HG03095 (cell line): ENCODE measurements at regions not wholly inside any gene's neighbourhood (a gene's known extent, or its start where the extent isn't known, plus 50 kb on each side); places are given as distances from the start of the nearest gene placed in this dataset.
"Not testable (repeated sequence)": the region's sequence is repeated elsewhere in the genome, so short reads cannot be mapped to it uniquely, and the experiment has no call there.

Source experiments
- ATAC-seq: cut with Tn5 transposase; IDR thresholded peaks from one replicate; pipeline ENCODE4 v1.9.1; 2021; ENCODE audit warnings: moderate library complexity; ENCODE audit not compliant: unreplicated experiment

DNA sequence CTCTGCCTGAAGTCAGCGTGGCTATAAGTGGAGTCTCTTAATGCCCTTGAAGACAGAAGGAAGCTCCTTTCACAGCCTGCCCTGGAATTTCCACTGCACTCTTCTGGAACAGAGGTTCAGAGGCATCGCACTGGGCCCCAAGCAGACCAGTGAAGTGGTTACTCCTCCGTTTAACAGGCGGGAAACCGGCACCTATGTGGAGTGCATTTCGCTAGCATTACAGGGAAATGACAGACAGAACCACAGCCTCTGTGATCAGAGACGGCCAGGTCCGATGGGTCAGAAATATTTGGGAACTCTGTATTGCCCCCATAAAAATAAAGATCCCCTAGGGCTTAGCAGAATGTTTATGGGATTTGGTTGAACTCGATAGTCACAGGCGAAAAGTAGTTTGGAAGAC is 406.9 kb upstream of the PRKCQ start:
- no peak for ATAC-seq

DNA sequence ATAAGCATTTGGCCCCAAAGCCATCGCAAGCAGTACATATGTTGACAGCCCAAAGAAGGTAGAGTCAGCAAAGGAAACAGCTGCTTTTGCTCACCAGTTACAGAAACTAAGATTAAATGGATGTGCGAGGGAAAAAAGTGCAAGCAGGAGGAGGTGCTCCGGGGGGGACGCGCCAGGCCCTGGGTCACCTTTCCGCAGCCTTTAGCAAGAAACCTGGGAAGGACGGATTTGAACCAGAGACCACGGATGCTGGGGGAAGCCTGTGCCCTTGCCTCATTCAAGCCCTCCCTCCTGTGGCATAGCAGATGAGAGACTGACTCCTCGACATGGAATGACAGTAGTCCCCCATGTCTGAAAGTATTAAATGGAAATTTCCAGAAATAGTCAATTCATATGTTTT is 405.6 kb upstream of the PRKCQ start:
- no peak for ATAC-seq

DNA sequence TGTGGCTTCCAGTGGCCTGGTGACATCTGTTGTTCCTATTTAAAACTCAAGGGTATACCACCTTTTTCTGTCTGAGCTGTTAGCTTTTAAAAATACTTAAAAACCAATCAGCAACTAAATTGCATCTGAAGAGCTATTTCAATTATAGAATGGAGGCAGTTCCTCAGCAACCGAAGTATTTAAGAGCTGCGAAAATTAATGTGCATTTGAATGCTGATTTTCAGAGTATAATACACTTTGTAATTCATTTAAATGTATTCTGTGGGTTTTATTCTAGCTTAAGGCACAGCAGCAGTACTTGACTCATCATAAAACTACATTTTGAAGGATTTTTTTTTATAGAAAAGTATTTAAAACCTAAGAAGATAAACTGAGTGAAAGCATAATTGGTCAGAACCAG is 404.9 kb upstream of the PRKCQ start:
- no peak for ATAC-seq

DNA sequence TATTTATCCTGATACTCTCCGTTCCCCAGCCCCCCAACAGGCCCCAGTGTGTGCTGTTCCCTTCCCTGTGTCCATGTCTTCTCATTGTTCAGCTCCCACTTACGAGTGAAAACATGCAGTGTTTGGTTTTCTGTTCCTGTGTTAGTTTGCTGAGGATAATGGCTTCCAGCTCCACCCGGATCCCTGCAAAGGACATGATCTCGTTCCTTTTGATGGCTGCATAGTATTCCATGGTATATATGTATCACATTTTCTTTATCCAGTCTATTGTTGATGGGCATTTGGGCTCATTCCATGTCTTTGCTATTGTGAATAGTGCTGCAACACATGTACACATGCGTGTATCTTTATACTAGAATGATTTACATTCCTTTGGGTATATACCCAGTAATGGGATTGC is 403.9 kb upstream of the PRKCQ start:
- not testable (repeated sequence) for ATAC-seq

DNA sequence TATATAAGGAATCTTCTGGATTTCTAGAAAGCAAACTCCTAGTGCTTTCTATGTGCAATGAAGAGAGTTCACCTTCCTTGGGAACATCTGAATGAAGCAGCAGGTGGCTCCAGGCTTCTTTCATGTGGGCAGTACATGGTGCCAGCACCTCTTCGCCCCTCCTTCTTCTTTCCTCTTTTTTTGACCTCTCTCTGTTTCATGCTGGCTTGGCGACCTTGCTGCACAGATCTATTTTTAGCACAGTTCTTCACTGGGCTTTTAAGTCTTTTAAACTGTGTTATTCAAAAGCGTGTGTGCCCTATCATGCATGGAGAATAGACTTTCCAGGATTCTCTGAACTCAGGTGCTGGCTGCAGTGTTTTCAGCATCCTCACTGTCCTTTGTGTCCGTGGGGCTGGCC is 400.3 kb upstream of the PRKCQ start:
- ATAC-seq, result no peak

DNA sequence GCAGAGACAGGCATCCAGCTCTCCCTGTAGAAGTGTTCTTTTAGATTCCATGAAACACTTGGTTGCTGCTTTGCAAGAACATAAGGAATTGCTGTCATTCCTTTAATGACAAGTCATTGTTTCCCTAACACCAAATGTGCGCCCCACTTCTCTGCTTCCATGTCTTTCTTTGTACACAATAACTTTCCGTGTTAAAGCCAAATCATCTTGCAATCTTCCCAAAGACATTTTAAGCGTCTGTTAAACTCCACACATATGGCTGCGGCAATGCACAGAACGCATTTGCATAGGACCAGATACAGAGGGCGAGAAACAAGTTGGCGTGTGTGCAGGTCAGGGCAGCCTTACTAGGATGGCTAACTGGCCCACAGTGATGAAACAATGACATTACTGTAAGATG is 399.3 kb upstream of the PRKCQ start:
- ATAC-seq, result no peak

DNA sequence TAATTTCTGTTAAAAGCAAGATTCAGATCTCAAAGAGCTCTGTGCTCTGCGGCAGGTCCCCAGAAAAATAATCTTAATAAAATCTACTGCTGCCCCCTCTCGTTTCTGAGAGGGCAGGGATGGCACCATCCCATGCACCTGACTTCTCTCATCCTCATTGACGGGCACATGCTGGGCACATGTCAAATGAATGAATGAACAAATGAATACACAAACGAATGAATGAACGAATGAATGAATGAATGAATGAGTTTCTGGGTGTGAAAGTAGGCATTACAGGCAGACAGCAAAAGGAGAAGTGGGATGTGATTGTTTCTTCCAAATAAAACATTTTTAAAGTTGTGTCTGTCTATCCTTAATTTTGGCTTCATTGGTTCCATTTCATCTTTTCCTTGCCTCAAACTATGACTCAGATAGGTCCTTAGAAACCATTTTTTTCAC is 398.1 kb upstream of the PRKCQ start:
- no peak for ATAC-seq

DNA sequence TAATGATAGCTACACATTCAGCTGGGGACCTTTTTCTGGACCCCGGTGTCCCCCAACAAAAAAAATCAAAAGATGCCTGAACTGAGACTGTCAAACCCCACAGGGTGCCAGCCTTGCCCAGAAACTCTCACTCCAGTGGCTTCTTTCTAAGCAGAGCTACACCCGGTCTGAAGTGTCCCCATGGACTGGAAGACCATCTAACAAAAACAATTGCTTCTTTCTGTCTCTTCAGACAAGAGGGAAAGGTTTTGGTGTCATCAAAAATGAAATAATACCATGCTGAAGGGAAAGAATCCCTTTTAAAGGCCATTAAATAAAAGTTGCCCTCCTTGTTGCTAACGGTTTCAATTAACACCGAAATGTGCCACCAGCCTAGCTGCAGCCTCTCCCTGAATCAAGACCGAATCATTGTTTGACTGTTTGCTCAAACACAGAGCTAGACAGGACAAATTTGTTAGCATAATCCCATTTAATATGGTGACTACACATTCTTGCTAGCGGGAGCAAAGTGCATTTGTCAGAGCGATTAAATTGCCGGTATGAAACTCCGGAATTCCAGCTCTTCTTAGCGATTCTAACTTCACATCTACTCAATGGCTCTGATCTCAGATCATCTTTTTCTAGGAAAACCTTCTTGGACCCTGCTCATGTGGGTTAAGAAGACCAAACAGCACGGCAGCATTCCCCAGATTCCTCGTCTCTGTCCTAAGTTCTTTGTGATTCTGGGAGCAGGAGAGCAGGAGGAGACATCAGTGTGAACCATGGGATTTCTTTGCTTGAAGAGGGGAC is 397.5 kb upstream of the PRKCQ start:
- no peak for ATAC-seq

DNA sequence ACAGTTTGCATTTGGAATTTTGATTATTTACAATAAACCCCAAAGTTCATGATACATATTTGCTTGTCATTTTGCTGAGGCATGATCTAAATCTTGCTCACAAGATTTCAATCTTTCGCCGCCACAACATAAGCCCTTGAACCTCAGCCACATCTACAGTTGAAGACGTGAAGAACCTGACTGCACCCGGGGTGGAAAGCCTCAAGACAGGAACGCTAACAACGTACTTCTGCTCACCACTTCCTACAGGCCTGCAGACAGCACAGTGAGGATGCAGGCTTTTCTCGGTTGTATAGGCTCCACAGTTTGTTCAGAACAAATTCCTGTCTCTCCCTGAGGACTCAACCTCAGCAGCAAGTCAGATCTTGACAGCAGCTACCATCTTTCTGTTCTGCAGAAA is 393.8 kb upstream of the PRKCQ start:
- no peak for ATAC-seq

DNA sequence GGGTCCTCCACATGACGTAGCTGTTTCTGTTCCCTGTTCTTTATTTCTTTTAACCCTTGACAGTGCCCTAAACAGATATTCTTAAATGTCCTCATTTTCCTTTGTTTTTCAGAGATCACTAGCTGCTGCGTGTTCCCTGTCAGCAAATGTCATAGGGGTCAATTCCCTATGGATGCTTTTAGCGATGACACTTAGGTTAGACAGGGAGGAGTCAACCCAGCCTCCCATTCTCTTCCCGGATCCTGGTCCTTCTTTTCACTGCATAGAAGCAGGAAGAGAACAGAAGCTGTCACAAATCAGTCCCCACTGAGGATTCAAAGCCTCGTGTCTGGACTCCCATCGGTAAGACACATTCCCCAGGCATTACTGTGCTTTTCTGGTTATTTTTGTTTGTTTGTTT is 392.1 kb upstream of the PRKCQ start:
- no peak for ATAC-seq

DNA sequence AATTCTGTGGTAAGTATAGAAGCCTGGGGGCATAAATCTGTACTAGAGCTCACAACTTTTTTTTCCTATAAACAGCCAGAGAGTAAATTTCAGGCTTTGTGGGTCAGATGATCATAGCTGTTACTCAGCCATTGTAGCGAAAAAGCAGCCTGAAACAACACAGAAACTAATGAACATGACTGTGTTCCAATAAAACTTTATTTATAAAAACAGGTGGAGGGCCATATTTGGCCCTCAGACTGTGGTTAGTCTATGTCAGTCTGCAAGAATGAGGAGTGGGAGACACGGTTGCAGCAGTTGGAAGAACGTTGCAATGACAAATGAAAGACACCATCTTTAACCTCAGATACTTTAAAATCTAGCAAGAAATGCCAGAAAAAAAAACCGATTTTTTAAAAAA is 389.6 kb upstream of the PRKCQ start:
- ATAC-seq, result no peak

DNA sequence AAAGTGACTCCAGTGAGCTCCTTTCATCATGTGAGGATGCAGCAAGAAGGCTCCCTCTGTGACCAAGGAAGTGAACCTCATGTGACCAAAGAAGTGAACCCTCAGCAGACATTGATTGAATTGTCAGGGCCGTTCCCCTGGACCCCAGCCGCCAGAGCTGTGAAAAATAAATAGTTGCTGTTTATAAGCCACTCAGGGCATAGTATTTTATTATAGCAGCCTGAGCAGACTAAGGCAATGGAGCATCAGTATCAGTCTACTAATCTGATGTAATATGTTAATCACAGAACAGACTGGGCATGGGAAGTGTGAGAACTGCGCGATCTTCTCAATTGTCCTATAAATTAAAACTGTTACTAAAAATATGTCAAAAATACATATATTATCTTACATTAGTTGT is 384.5 kb upstream of the PRKCQ start:
- no peak for ATAC-seq

DNA sequence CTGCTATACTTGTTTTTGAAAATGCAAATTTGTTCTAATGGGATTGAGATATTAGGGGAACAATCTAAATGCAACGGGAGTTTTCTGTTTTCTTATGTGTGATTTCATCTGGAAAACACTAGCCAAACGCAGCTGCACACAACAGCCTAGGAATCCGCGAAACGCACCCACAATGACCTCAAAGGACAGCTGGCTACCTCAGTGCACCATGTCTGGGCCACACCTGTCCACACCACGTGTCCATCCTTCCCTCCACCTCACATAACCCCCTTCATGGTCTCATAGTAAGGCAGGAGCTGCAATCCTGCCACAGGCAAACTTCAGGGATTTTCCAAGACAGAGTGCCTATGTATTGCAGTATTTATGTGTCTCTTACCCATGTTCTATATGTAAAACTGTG is 382.5 kb upstream of the PRKCQ start:
- no peak for ATAC-seq

DNA sequence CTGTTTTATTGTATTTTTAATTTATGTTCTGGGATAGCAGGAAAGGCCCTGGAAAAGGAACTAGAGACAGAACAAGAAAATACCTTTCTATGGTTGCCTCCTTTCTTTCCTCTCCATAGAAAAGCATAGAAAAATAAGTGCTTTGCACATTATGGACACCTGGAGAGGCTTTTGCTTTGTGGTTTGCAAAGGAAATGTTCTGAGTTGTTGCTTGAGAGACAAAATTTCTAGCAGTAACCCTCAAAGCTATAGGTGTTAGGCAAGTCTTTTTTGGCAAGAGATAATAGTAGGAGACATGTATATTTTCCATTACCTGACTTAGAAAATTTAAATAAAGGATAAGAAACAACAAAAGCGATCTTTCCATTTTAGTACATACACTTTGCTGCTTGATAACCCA is 378.6 kb upstream of the PRKCQ start:
- no peak for ATAC-seq

DNA sequence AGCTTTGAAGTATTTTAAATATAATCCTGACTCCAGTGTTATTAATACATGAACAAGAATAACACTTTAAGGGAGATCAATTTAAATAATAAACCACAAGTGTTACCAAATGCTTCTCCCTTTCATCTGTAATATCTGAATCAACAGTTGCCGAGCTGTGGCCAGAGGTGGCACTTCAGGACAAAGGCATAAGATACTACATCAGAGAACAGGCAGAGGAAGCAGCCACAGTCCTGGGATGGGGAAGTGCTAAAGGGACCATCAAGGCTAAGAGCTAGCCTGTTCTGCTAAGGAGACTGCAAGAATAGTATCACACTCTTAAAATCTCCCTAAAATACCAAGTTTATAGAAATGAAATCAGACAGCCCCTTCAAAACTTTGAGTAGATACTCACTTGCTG is 378.2 kb upstream of the PRKCQ start:
- ATAC-seq, result no peak

DNA sequence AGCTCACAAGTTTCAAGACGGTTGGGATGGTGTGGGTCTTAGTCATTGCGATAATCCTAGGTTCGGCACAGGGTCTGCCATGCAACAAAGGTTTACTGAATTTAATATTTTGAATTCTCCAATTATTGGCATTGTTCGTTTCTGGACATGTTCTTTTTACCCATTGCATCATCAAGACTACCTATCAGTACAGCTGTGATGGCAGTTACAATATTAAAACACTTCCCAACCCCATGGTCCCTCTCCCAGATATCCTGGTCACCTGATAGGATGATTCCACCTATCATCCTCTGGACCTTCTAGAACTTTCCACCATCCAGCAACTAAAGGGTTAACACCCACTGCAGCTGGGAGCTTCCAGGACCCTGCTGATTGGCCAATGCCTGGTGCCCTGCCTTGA is 377.8 kb upstream of the PRKCQ start:
- no peak for ATAC-seq

DNA sequence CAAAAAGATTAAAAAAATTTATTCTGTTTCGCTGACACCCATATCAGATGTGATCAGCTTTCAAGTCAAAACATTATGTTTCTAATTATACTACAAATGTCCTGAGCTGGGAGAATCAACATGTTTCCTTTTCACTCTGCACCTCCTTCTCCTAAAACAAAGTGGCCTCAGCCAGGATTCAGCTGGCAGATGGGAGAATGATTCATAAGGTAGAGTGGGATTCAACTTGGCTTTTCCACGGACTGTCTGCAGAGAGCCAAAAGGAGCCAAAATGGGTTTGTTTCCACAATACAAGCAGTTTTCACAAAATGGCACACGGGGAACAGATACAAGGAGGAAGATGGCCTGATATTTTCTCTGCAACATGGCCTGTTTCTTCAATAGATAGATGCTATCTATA is 376.5 kb upstream of the PRKCQ start:
- ATAC-seq, result no peak

DNA sequence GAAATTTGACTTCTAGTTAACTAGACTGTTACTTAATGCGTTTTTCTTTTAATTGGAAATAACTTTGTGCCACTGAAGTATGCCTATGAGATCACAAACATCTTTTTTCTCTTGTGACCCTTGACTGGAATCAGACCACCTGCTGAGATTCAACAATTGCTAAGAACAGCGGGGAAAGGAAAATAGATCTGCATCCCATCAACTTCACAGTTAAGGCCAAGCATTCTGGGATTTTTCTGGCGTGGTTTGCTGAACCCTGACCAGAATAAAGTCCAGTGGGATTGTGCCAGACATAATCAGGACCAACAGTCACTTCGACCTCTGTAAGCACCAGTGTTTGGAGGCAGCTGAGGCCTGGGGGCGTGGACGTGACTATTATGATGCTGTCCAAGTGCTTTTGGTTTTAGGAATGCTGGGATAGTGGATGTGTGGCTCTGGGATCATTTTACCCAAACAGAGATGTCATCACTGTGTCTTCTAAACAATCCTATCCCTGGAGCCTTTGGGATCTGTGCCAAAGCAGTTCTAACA is 373.3 kb upstream of the PRKCQ start:
- no peak for ATAC-seq

DNA sequence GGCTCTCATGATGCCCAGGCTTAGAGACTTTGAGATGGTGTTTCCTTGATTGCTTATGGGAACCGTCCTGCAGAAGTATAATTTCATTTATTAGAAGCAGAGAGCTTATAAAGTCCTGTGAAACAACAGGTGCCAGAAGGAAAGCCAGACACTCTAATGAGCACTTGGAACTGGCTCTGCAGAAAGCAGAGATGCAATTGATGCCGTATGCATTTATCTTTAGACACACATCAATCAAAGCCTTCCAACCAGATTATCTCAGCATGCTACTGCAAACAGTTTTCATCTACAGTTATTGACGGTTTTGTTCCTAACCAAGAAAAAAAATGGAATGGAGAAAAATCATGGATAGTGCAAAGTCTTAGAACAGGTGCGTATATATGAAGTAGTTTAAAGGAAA is 371.7 kb upstream of the PRKCQ start:
- no peak for ATAC-seq

DNA sequence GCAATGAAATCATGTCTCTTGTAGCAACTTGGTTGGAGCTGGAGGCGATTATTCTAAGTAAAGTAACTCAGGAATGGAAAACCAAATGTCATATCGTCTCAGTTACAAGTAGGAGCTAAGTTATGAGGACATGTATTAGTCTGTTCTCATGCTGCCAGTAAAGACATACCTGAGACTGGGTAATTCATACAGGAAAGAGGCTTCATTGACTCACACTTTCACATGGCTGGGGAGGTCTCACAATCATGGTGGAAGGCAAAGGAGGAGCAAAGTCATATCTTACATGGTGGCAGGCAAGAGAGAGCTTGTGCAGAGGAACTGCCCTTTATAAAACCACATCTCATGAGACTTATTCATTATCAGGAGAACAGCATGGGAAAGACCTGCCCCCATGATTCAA is 370.1 kb upstream of the PRKCQ start:
- no peak for ATAC-seq

DNA sequence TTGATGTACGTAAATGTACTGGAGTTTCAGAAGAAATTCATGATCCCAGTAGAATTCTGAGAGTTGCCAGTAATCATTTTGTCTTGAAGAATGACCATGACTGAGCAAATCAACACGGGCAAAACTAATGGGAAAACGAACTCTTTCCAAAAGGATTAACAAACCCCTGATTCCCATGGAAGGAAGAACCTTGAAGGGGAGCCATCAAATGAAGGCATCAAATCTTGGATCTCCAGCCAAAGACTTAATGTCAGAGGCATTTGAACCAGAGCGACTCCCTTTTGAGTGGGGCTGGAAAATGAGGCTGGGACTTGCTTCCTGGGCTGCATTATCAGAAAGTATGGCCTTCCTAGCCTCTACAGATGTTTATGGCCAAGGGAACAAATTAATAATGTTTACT is 364.4 kb upstream of the PRKCQ start:
- ATAC-seq, result no peak

DNA sequence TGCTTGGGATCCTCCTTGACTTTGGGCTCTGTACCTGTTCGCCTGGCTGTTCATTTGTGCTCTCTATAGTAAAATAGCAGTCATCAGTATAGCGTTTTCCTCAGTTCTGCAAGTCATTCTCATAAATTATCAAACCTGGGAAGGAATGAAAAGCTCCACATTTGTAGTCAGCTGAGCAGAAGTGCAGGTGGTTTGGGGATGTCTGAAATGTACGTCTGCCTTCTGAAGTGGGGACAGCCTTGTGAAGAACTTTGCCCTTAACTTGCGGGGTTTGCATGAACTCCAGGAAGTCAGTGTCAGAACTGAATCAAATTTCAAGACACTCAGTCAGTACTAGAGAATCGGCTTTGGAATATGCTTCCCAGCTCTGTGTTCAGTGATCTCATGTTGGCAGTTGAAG is 358.3 kb upstream of the PRKCQ start:
- no peak for ATAC-seq

DNA sequence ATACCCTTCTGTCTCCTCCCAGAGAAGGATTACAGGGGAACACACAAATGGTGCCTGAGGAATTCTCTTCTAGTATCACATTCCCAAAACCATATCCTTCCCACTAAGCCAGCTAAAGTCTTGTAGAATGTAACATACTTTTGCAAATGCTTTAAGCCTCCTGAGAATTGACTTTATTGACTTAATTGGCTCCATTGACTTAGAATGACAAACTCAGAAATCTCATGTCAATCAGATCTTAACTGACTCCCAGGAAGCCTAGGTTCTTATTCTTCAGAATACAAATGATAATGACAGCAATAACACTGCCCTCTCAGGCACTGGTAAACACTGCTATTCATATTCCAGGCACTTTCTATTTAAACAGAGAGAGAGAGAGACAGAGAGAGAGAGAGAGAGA is 356.9 kb upstream of the PRKCQ start:
- ATAC-seq, result no peak
